HG03025 (cell line): ENCODE measurements at regions not wholly inside any gene's neighbourhood (a gene's known extent, or its start where the extent isn't known, plus 50 kb on each side); places are given as distances from the start of the nearest gene placed in this dataset.

Experiments
- ATAC-seq: cut with Tn5 transposase; IDR thresholded peaks from one replicate; pipeline ENCODE4 v1.9.1; 2021; ENCODE audit warnings: mild to moderate bottlenecking, moderate library complexity; ENCODE audit not compliant: unreplicated experiment, low FRiP score

GRCh38 chr2:191598296-191598695 is 79.6 kb upstream of the NABP1 start:
- no peak for ATAC-seq

- ATAC-seq = no peak
These were observed 76.9 kb upstream of the NABP1 start for GRCh38 chr2:191601060-191601459.

- no peak for ATAC-seq
These were observed 73.8 kb upstream of the NABP1 start for GRCh38 chr2:191604154-191604553.

GRCh38 chr2:191607096-191607495 is 70.8 kb upstream of the NABP1 start:
- no peak for ATAC-seq

- no peak for ATAC-seq
These were observed 67.2 kb upstream of the NABP1 start for GRCh38 chr2:191610756-191611155.

GRCh38 chr2:191611614-191612013 is 66.3 kb upstream of the NABP1 start:
- ATAC-seq = peak; percentile 97

GRCh38 chr2:191612496-191612895 is 65.4 kb upstream of the NABP1 start:
- ATAC-seq = no peak

GRCh38 chr2:191614759-191615158 is 63.2 kb upstream of the NABP1 start:
- no peak for ATAC-seq

GRCh38 chr2:191615596-191615995 is 62.3 kb upstream of the NABP1 start:
- no peak for ATAC-seq

GRCh38 chr2:191617575-191617974 is 60.4 kb upstream of the NABP1 start:
- ATAC-seq = peak; percentile 82

- no peak for ATAC-seq
These were observed 59.7 kb upstream of the NABP1 start for GRCh38 chr2:191618046-191618780.

- ATAC-seq = no peak
These were observed 59.1 kb upstream of the NABP1 start for GRCh38 chr2:191618786-191619185.

- no peak for ATAC-seq
These were observed 57.8 kb upstream of the NABP1 start for GRCh38 chr2:191620144-191620543.

- ATAC-seq = no peak
These were observed 55.3 kb upstream of the NABP1 start for GRCh38 chr2:191622374-191623320.

- ATAC-seq = peak; percentile 57
These were observed 52.9 kb upstream of the NABP1 start for GRCh38 chr2:191625016-191625415.

GRCh38 chr2:191625446-191625845 is 52.5 kb upstream of the NABP1 start:
- no peak for ATAC-seq

- ATAC-seq = no peak
These were observed 51.3 kb upstream of the NABP1 start for GRCh38 chr2:191626497-191627151.

GRCh38 chr2:191627518-191627917 is 50.4 kb upstream of the NABP1 start:
- no peak for ATAC-seq
